OCI-LY7 (cell line): ENCODE measurements at regions not wholly inside any gene's neighbourhood (a gene's known extent, or its start where the extent isn't known, plus 50 kb on each side); places are given as distances from the start of the nearest gene placed in this dataset.

Experiments
- EZH2phosphoT487 ChIP-seq: fragments of 200-600 bp; sonication (generic); IDR thresholded peaks from 2 replicates; pipeline ENCODE4 v1.6.1; 2018; ENCODE audit warnings: low read depth, borderline replicate concordance, mild to moderate bottlenecking, mixed run types, antibody characterized with exemption, low read length, moderate library complexity, mixed read lengths
- TF ChIP-seq, protein P1 (sequence below): fragments of 200-600 bp; sonication (generic); conservative IDR thresholded peaks from 2 replicates; pipeline ENCODE4 v1.5.1; 2014; ENCODE audit warnings: mild to moderate bottlenecking, antibody characterized with exemption, low read length, moderate library complexity, mixed read lengths

DNA sequence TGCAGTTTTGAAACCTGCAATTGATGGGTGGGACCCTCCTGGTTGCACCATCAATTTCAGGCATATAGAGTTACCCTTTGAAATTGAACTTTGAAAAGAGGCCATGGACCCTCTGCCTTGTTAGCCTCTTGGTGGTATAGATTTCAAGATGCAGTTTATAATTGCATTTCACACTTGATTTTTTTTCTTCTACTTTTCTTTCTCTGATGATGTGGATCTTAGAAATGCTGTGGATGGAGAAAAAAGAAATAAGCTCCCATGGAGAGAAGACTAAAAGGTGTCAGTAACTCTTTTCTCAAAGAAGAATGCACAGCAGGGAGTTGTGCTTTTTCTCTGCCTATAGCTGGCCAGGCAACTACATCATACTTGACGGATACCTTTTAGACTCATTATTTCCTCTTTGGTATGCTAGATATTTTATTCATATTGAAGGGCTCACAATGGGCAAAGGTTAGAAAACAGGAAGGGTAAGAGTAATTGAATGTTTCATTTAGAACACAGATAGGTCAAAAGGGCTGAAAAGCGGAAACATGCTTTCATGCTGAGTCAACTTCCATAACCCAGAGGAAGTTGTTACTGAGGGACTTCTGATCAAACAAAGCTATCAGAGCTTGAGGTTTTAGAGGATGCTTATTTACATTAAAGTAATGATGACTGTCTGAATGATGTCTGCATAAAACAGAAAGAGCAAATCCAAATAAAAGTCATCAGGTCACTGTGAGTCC lies 773.2 kb upstream of the LRRN3 start:
- TF ChIP-seq, protein P1, sequence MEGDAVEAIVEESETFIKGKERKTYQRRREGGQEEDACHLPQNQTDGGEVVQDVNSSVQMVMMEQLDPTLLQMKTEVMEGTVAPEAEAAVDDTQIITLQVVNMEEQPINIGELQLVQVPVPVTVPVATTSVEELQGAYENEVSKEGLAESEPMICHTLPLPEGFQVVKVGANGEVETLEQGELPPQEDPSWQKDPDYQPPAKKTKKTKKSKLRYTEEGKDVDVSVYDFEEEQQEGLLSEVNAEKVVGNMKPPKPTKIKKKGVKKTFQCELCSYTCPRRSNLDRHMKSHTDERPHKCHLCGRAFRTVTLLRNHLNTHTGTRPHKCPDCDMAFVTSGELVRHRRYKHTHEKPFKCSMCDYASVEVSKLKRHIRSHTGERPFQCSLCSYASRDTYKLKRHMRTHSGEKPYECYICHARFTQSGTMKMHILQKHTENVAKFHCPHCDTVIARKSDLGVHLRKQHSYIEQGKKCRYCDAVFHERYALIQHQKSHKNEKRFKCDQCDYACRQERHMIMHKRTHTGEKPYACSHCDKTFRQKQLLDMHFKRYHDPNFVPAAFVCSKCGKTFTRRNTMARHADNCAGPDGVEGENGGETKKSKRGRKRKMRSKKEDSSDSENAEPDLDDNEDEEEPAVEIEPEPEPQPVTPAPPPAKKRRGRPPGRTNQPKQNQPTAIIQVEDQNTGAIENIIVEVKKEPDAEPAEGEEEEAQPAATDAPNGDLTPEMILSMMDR: no peak
- TF ChIP-seq EZH2phosphoT487: no peak
